GM21528 (cell line): ENCODE measurements at regions not wholly inside any gene's neighbourhood (a gene's known extent, or its start where the extent isn't known, plus 50 kb on each side); places are given as distances from the start of the nearest gene placed in this dataset.

Experiments used
- ATAC-seq: cut with Tn5 transposase; IDR thresholded peaks from one replicate; pipeline ENCODE4 v1.9.1; 2021; ENCODE audit warnings: mild to moderate bottlenecking, moderate library complexity; ENCODE audit not compliant: unreplicated experiment, low FRiP score

DNA sequence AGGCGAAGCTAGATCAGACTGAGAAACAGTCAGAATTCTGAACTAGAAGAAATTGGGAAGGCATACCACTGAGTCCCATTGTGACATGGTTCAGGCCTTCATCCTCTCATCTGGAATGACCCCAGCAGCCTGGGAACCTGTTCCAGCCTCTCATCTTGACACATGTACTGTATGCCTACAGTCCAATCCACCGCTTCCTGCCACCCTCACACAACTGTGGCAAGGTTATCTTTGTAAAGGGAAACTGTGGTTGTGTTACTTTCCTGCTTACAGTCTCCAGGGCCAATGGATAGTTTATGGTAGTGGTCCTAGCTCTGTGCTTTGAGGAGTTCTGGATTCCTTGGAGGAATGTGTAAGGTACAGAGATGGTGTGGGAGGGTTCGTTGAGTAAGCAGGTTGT lies 296.9 kb upstream of the TRIB2 start:
- no peak for ATAC-seq

GRCh38 chr2:12421046-12421445 lies 295.7 kb upstream of the TRIB2 start:
- ATAC-seq: no peak

DNA sequence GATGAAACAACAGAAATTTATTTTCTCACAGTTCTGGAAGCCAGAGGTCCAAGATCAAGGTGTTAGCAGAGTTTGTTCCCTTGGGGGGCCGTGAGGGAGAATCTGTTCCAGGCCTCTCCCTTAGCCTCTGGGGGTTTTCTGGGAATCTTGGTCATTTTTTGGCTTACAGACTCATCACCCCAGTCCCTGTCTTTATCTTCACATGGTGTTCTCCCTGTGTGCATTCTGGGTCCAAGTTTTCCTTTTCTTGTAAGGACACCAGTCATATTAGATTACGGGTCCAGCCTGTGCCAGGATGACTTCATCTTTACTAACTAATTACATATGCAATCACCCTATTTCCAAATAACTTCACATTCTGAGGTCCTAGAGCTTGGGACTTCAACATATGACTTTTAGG lies 292.5 kb upstream of the TRIB2 start:
- no peak for ATAC-seq

DNA sequence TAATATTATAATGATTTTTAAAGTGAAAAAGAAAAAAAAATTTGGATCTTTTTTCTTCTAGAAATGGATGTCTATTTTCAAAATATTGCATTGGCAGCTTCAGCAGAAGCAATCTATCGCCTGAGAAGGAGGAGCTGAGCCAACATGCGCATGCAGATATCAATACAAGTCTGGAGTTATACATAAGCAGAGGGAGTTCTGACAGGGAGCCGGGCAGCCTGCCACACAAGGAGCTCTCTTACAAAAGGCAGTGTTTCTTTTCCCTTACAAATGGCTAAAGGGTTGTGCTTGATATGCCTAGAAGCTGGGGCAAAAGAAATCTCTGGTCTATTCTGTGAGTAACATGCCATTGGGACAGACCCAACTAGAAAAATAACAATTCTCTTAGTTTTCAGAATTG lies 291.9 kb upstream of the TRIB2 start:
- no peak for ATAC-seq

- no peak for ATAC-seq
Observed at GRCh38 chr2:12428324-12428723, 288.4 kb upstream of the TRIB2 start.

GRCh38 chr2:12428786-12429185 lies 287.9 kb upstream of the TRIB2 start:
- ATAC-seq: no peak

GRCh38 chr2:12429779-12430406 lies 286.8 kb upstream of the TRIB2 start:
- no peak for ATAC-seq

- peak; percentile 100 for ATAC-seq
Observed at GRCh38 chr2:12430407-12431133, 286.2 kb upstream of the TRIB2 start.

DNA sequence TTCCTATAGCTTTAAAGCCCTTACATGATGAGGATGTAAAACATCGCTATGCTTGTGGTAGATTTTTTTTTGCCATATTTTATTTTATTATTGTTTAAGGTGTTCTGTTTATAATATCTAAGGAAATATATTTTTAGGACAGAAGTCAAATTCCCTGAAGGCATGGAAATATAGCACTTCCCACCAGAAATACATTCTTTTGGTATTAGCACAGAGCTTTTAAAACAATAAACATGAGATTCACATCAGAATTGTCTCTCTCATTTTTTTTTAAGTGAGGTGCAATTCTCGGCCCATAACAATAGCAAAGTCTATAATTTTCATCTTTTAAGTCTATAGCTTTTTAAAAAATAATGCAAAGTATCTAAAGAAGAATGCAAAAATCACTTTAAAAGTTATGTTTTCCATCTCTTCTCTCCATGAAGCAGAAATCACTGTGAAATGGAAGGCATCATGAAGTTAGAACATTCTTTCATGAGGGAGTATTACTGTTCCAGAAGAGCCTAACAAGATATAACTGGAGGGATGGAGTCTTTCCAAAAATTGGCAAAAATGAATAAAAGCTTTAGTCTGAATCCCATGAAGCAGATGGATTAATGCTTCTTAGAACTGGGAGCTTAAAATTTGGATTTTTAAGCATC lies 283.6 kb upstream of the TRIB2 start:
- ATAC-seq: no peak

DNA sequence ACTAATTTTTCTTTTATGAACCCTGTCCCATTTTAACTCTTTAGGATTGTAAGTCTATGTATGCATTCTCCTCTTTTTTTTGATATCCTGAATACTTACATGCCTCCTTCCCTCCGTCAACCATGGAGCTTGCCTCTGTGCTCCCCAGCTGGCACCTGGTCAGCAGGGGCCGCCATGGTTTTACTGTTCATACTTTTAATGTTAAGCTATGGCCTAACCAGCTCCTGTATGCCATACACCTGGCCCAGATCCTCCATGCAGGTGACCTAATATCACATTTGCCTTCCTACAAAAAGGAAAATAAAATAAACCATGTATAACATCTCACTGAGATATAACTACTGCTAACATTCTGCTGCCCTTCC lies 283.1 kb upstream of the TRIB2 start:
- ATAC-seq: no peak

DNA sequence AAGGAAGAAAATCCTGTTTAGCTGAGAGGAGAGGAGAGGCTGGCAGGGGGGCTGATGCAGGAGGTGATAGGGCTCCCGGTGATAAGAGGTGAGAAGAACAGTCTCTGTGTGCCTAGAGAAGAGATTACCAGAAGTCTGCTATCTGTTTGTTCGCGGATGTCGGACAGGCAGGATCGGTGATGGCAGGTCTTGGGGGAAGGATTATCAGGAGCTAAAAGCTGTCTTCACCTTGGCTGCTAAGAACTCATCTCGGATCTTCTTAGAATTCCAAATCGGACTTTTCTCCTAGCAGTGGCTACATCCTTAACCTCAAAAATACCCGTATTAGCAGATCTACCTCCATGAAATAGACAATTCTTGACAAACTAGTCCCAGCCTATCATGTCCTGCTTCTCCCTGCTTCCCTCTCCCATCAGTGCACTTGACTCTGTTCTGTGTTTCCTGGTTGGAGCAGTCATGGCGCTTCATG lies 282.1 kb upstream of the TRIB2 start:
- no peak for ATAC-seq

DNA sequence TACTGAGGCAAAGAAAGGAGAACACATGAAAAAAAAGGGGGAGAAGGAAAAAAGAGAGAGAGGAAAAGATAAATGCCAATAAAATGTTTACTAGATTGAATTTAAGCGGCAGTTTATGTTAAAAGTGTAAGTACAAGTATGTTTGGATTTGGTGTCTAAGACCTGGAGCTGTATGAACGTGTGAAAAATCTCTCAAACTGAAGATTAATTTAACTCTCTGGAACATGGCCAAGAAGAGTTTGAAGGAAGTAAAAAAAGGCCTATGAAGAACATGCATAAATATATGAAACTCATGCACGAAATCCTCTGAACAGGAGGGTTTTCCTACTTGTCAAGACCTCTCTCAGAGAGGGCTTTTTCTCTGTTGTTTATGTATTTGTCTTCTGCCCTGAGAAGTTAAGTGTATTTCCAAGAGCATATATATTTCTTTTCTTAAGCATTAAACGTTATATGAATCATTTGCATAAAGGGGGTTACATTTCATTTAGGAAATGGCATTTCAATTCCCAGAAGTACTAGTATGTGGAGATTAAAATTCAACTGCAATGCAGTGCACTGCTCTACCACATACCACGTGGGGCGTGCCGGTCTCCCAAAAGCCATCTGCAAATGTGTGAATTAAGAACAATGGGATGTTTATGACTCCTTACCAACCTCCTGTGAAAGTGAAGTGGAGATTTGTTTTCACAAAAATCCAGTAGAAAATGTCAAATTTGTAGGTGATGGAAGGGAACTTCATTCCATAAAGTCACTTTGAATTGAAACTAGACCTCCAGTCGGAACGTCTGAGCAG lies 281.1 kb upstream of the TRIB2 start:
- ATAC-seq: no peak

GRCh38 chr2:12436483-12436882 lies 280.3 kb upstream of the TRIB2 start:
- ATAC-seq: no peak

DNA sequence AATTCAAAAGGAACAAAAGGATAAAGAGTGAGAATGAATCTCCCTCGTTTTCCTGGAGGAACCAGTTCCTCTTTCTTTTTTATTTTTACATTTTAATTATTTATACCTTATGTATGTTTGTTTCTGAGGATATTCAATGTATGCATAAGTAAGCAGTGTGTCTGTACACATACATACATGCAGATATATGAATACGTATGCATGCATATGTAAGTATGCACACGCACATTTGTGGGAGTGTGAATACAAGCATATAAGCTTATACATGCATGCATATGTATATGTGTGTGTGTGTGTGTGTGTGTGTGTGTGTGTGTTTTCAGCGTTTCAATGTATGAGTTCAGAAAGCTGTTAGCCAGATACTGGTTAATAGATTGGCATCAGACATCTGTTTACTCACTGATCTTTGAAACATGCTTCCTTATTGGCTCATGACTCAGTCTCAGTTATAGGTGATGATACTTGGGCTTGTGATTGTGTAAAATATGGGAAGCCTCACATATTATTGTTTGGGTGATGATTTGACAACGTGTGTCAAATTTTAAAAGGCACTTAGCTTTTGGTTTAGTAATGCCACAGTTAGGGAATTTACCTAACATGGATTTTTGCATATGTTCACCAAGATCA lies 279.7 kb upstream of the TRIB2 start:
- no peak for ATAC-seq

DNA sequence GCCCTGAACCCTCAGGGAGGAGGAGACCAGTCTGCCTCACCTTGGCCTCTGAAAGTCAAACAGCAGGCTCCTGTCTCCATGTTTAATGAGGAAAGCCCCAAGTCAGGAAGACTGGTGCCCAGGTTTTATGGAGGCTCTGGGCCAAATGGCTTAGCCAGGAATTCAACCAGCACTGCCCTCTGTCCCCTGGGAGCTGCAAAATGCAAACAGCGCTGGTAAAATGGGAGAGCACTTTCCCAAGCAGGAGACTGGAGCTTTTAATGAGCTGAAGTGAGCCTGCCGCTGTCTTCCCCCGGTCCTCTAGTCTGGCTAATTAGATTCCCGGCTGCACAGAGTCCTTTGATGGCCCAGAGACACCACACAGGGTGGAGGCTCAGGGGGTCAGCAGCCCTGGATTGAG lies 276.0 kb upstream of the TRIB2 start:
- ATAC-seq: no peak

DNA sequence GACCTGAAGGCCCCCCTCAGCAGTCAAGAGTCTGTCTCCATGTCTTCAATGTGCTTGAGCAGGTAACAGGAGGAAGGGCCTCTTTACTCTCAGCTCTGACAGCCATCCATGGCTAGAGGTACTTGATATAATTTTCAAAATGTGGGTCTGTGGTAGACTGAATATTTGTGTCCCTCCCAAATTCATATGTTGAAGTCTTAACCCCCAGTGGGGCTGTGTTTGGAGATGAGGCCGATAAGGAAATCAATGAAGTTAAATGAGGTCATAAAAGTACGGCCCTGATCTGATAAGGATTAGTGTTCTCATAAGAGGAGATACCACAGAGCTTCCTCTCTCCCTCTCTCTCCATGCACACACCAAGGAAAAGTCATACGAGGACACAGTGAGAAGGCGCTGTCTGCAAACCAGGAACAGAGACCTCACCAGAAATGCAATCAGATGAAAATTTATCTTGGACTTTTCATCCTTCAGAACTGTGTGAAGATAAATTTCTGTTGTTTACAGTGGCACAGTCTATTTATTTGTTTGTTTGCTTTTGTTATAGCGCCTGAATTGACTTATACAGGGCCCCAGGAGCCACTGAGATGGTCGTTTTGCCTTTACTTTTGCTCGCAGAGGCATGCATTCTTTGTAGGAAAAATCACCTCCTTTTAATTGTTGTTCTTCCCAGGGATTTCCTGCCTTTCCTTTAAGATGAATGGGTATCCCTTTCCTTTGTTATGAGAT lies 274.8 kb upstream of the TRIB2 start:
- no peak for ATAC-seq

- ATAC-seq: no peak
Observed at GRCh38 chr2:12442476-12442847, 274.3 kb upstream of the TRIB2 start.

DNA sequence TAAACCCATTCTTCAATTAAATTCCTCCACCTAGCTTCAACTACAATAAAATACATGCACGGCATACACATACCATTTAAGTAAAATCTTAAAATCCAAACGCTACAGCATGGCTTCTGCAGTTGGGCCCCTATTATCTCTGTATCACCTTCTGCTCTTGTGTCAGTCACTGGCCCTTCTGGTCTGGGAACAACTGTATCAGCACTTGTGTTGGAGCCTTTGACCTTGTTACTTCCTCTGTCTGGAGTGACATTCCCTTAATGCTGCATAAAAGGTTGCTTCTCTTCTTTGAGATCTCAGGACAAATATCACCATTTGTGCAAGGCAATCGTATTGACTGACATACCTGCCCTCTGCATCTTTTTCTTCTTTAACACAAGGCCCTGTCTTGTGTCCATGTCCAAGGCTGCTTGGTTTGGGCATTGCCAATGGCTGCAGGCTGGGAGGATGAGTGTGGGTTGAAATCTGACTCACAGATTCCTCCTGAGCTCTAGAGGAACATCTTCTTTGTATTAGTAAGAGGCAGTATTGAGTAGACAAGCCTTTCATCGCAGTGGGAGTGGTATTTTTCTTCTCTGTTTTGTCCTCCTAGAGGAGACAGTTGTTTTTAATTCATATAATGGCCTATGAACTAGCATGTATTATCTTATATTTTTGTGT lies 267.8 kb upstream of the TRIB2 start:
- ATAC-seq: no peak

DNA sequence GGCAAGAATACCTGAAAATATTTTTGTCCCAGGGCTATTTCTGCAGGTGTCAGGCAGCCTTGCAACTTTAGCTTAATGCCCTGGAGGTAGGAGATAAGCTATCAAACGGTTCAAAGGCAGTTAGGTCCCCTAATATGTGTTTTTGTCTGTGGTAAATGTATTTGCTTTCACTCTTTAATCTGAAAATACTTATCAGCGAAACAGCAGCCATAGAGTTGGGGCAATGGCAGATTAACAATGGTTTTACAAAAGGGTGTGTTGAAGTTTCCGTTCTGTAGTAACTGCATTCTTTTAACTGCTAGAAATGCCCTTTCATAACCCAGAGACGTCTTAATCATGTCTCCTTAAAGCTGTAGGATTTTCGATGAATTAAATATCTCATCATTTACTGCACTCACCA lies 265.0 kb upstream of the TRIB2 start:
- no peak for ATAC-seq

GRCh38 chr2:12452185-12452584 lies 264.6 kb upstream of the TRIB2 start:
- no peak for ATAC-seq
